Loucy (cell line): ENCODE measurements at regions not wholly inside any gene's neighbourhood (a gene's known extent, or its start where the extent isn't known, plus 50 kb on each side); places are given as distances from the start of the nearest gene placed in this dataset.

Experiments used
- H2AFZ ChIP-seq: fragments of 200-600 bp; sonication (generic); 2 replicates; pipeline ENCODE4 v1.6.0; 2016; ENCODE audit warnings: antibody characterized with exemption, mild to moderate bottlenecking, low read length, moderate library complexity
- H3F3A ChIP-seq: fragments of 200-600 bp; 2 replicates; pipeline ENCODE4 v1.6.0; 2016; ENCODE audit warnings: antibody characterized with exemption, low read depth, mild to moderate bottlenecking
- H3K27me3 ChIP-seq: fragments of 200-600 bp; sonication (generic); 2 replicates; pipeline ENCODE4 v1.6.1; 2014; ENCODE audit warnings: low read length, mild to moderate bottlenecking; ENCODE audit not compliant: insufficient read depth, poor library complexity, severe bottlenecking
- H3K36me3 ChIP-seq: fragments of 200-600 bp; sonication (generic); 2 replicates; pipeline ENCODE4 v1.6.1; 2016; ENCODE audit warnings: low read length; ENCODE audit not compliant: insufficient read depth
- H3K4me1 ChIP-seq: fragments of 200-600 bp; sonication (generic); 2 replicates; pipeline ENCODE4 v1.5.1; 2014; ENCODE audit warnings: low read length, mild to moderate bottlenecking; ENCODE audit not compliant: insufficient read depth, poor library complexity, severe bottlenecking
- H3K4me2 ChIP-seq: fragments of 200-600 bp; sonication (generic); 2 replicates; pipeline ENCODE4 v1.6.0; 2014; ENCODE audit warnings: antibody characterized with exemption, low read length, low read depth, mild to moderate bottlenecking; ENCODE audit not compliant: poor library complexity, severe bottlenecking
- H3K4me3 ChIP-seq: fragments of 200-600 bp; sonication (generic); 2 replicates; pipeline ENCODE4 v1.5.1; 2014; ENCODE audit warnings: low read length, mild to moderate bottlenecking, mixed read lengths; ENCODE audit not compliant: poor library complexity, severe bottlenecking
- H3K79me2 ChIP-seq: fragments of 200-600 bp; sonication (generic); 2 replicates; pipeline ENCODE4 v1.6.1; 2014; ENCODE audit warnings: low read length; ENCODE audit not compliant: insufficient read depth
- H3K9ac ChIP-seq: fragments of 200-600 bp; sonication (generic); 2 replicates; pipeline ENCODE4 v1.6.0; 2014; ENCODE audit warnings: mild to moderate bottlenecking, low read depth, low read length, moderate library complexity; ENCODE audit not compliant: poor library complexity, severe bottlenecking
- H3K9me2 ChIP-seq: fragments of 200-600 bp; sonication (generic); replicated peaks from 2 replicates; pipeline ENCODE4 v1.6.1; 2016; ENCODE audit warnings: low read depth, low read length, mixed read lengths
- H3K9me3 ChIP-seq: fragments of 200-600 bp; sonication (generic); 2 replicates; pipeline ENCODE4 v1.6.1; 2014; ENCODE audit warnings: mild to moderate bottlenecking, antibody characterized with exemption, low read length, low read depth; ENCODE audit not compliant: insufficient read depth
- H4K20me1 ChIP-seq: fragments of 200-600 bp; sonication (generic); 2 replicates; pipeline ENCODE4 v1.6.0; 2014; ENCODE audit warnings: antibody characterized with exemption, low read length, mild to moderate bottlenecking; ENCODE audit not compliant: insufficient read depth, poor library complexity, severe bottlenecking
- EZH2phosphoT487 ChIP-seq: fragments of 200-600 bp; IDR thresholded peaks from 2 replicates; pipeline ENCODE4 v1.6.1; 2018; ENCODE audit warnings: antibody characterized with exemption, mild to moderate bottlenecking, moderate library complexity, borderline replicate concordance
- TF ChIP-seq, protein P1 (sequence below): fragments of 200-600 bp; sonication (generic); conservative IDR thresholded peaks from 2 replicates; pipeline ENCODE4 v1.5.1; 2014; ENCODE audit warnings: mild to moderate bottlenecking, antibody characterized with exemption, low read length

DNA sequence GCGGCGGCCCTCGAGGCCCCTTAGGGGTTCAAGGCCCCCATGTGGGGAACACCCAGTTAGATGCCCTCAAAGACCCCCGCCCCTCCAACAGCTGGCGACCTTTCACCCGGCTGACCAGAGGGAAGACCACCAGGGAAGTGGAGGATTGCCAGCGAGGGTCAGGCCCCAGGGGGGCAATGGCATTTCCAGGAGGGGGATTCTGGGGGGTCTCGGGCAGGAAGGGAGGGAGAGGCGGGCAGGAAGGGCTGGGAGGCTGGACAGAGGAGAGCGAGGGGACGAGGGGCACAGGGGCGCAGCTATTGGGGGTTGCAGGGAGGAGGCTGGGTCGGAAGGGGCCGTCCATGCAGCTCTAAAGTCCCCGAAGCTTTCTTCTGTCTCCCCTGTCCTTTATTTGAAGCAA lies 139.5 kb downstream of the C16orf95 start:
- H3K9me2 ChIP-seq = no peaks in the 10 kb centered on the region
- H3K4me1 ChIP-seq = no peaks in the 10 kb centered on the region
- no peaks in the 10 kb centered on the region for H3K36me3 ChIP-seq
- H3K9ac ChIP-seq = no peak overlapping the region
- no peaks in the 10 kb centered on the region for H3F3A ChIP-seq
- TF ChIP-seq EZH2phosphoT487 = no peak
- TF ChIP-seq, protein P1, sequence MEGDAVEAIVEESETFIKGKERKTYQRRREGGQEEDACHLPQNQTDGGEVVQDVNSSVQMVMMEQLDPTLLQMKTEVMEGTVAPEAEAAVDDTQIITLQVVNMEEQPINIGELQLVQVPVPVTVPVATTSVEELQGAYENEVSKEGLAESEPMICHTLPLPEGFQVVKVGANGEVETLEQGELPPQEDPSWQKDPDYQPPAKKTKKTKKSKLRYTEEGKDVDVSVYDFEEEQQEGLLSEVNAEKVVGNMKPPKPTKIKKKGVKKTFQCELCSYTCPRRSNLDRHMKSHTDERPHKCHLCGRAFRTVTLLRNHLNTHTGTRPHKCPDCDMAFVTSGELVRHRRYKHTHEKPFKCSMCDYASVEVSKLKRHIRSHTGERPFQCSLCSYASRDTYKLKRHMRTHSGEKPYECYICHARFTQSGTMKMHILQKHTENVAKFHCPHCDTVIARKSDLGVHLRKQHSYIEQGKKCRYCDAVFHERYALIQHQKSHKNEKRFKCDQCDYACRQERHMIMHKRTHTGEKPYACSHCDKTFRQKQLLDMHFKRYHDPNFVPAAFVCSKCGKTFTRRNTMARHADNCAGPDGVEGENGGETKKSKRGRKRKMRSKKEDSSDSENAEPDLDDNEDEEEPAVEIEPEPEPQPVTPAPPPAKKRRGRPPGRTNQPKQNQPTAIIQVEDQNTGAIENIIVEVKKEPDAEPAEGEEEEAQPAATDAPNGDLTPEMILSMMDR = no peak
- no peak overlapping the region for H2AFZ ChIP-seq
- H3K4me3 ChIP-seq = no peak overlapping the region
- no peak overlapping the region for H3K4me2 ChIP-seq
- no peaks in the 10 kb centered on the region for H3K27me3 ChIP-seq
- H4K20me1 ChIP-seq = no peaks in the 10 kb centered on the region
- H3K79me2 ChIP-seq = no peaks in the 10 kb centered on the region
- H3K9me3 ChIP-seq = no peaks in the 10 kb centered on the region

DNA sequence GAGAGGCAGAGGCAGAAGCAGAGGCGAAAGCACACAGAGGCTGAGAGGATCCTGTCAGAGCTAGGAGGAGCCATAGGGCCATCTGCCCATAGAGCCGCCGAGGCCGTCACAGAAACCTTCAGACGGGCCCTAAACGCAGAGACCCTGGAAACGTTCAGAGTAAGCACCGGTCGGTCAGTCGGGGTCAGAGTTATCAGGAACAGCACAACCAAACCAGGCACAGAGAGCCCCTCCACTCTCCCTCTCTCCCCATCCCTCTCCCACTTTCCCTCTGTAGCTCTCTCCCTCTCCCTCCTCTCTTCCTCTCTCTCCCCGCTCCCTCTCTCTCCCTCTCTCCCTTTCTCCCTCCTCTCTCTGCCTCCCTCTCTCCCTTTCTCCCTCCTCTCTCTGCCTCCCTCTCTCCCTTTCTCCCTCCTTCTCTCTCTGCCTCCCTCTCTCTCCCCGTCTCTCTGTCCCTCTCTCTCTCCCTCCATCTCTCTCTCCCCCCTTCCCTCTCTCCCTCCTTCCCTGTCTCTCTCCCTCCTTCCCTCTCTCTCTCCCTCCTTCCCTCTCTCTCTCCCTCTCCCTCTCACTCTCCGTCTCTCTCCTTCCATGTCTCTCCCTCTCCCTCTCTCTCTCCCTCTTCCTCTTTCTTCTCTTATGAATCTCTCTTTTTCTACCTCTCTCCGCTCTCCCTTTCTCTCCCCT lies 138.9 kb downstream of the C16orf95 start:
- Histone ChIP-seq H3K36me3 (no peaks in the 10 kb centered on the region), H3K9me2 (no peaks in the 10 kb centered on the region), H4K20me1 (no peaks in the 10 kb centered on the region), H3K9ac (no peak overlapping the region), H3K9me3 (no peaks in the 10 kb centered on the region), H2AFZ (no peak overlapping the region), H3F3A (no peaks in the 10 kb centered on the region), H3K27me3 (no peaks in the 10 kb centered on the region), H3K79me2 (no peaks in the 10 kb centered on the region), H3K4me2 (no peak overlapping the region), H3K4me1 (no peaks in the 10 kb centered on the region), H3K4me3 (no peak overlapping the region)
- TF ChIP-seq EZH2phosphoT487 = no peak

DNA sequence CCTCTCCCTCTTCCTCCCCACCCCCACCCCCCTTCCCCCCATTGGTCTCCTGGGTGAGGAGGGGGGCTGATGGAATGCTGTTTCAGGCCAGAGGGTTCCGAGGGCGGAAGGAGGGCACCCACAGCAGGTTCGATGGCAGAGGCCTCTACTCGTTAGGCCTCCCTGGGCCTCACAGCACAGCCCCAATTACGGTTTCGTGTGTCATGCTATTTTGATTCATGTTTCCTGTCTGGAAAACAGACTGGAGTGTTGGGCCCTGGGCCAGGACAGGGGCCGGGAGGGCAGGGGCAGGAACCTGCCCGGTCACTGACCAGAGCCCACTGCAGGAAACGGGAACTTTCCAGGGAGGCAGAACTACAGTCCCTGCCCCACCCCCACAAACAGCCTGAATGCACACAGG lies 138.2 kb downstream of the C16orf95 start:
- no peaks in the 10 kb centered on the region for H3K27me3 ChIP-seq
- H3K4me3 ChIP-seq = no peak overlapping the region
- no peaks in the 10 kb centered on the region for H3K79me2 ChIP-seq
- no peaks in the 10 kb centered on the region for H3K36me3 ChIP-seq
- H3K4me2 ChIP-seq = no peak overlapping the region
- TF ChIP-seq, protein P1 = no peak
- TF ChIP-seq EZH2phosphoT487 = no peak
- H4K20me1 ChIP-seq = no peaks in the 10 kb centered on the region
- H3K9me2 ChIP-seq = no peaks in the 10 kb centered on the region
- H2AFZ ChIP-seq = no peak overlapping the region
- no peaks in the 10 kb centered on the region for H3K9me3 ChIP-seq
- no peaks in the 10 kb centered on the region for H3K4me1 ChIP-seq
- no peaks in the 10 kb centered on the region for H3F3A ChIP-seq
- no peak overlapping the region for H3K9ac ChIP-seq

DNA sequence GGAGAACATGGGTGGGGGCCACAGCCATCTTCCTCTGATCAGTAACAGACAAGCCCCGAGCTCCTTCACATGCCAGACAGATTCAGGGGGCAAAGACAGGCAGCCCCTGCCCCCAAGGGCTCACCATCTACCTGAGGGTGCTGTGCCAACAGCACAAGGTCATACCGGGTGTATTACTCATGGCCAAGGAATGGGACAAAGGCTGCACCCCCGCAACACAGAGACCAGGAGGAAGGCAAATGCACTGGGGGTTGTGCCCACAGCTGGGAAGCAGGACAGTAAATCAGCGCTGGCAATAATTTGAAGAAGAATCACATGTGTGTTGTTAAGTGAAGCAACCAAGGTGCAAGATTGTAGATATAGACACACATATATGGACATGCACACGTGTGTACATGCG lies 137.1 kb downstream of the C16orf95 start:
- Histone ChIP-seq H4K20me1 (no peaks in the 10 kb centered on the region), H3K9me2 (no peaks in the 10 kb centered on the region), H3K9me3 (no peaks in the 10 kb centered on the region), H3K4me1 (no peaks in the 10 kb centered on the region), H3K4me2 (no peak overlapping the region), H3K36me3 (no peaks in the 10 kb centered on the region), H3K9ac (no peak overlapping the region), H2AFZ (no peak overlapping the region), H3K4me3 (no peak overlapping the region), H3F3A (no peaks in the 10 kb centered on the region), H3K27me3 (no peaks in the 10 kb centered on the region), H3K79me2 (no peaks in the 10 kb centered on the region)
- TF ChIP-seq, protein P1 = no peak
- TF ChIP-seq EZH2phosphoT487 = no peak
